H1 (cell line): ENCODE measurements at regions not wholly inside any gene's neighbourhood (a gene's known extent, or its start where the extent isn't known, plus 50 kb on each side); places are given as distances from the start of the nearest gene placed in this dataset.

ENCODE experiments used
- CHD7 ChIP-seq: fragments of 300-600 bp; sonication (generic); IDR thresholded peaks from 2 replicates; pipeline ENCODE4 v1.7.1; 2012; ENCODE audit warnings: low read length, moderate library complexity, mild to moderate bottlenecking, inconsistent platforms; ENCODE audit not compliant: insufficient replicate concordance
- GABPA ChIP-seq: IDR thresholded peaks from 2 replicates; pipeline ENCODE4 v1.6.1; 2011; ENCODE audit warnings: mild to moderate bottlenecking, low read length, moderate library complexity, borderline replicate concordance; ENCODE audit not compliant: insufficient read depth
- SAP30 ChIP-seq: fragments of 300-600 bp; sonication (generic); IDR thresholded peaks from 2 replicates; pipeline ENCODE4 v1.7.1; 2012; ENCODE audit warnings: low read length, moderate library complexity, mild to moderate bottlenecking, inconsistent platforms; ENCODE audit not compliant: insufficient read depth, insufficient replicate concordance
- USF2 ChIP-seq: IDR thresholded peaks from 2 replicates; pipeline ENCODE4 v1.6.1; 2011; ENCODE audit warnings: low read length, improper control_type of control experiment

DNA sequence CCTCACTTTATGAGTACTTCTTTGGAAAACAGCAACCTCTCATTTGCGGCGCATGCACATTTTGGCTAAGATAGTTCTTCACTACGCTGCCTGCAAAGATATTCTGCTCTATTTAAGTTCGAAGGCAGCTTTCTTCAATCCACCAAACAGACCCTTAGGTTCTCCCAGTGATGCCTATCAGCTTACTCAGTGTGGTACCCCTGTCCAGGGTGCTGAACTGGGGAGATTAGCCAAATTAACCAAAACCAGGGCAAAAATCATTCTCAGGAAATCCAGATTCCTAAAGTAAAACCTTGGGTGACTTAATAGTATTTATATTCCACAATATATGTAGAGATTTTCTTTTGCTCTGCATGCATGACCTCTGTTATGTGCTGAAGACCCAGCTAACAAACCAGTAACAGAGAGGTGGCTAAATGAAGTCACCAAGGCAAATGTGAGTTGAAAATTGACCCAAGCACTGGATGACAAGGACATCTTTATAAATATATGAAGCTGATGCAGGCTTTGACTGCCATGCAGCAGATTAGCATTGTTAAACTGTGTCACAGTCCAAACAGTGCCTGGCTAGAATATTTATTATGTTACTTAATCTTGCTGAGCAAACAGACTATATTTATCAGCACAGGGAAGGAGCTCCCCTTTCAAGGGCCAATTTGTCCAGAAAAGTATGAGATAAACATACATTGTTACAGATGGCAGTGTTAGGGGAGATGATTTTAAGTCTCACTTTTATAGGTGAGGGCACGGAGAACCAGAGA lies 418.2 kb downstream of the STIM2 start (continued):
- TF ChIP-seq USF2 (no peak), CHD7 (no peak), SAP30 (no peak), GABPA (no peak)
